HG03460 (cell line): ENCODE measurements at regions not wholly inside any gene's neighbourhood (a gene's known extent, or its start where the extent isn't known, plus 50 kb on each side); places are given as distances from the start of the nearest gene placed in this dataset.
"Not testable (repeated sequence)": the region's sequence is repeated elsewhere in the genome, so short reads cannot be mapped to it uniquely, and the experiment has no call there.

Experiments
- ATAC-seq: cut with Tn5 transposase; IDR thresholded peaks from one replicate; pipeline ENCODE4 v1.9.1; 2021; ENCODE audit not compliant: unreplicated experiment

- no peak for ATAC-seq
These were observed 237.0 kb upstream of the SEMA3C start for GRCh38 chr7:81155654-81156373.

GRCh38 chr7:81154565-81154964 lies 235.7 kb upstream of the SEMA3C start:
- no peak for ATAC-seq

- not testable (repeated sequence) for ATAC-seq
These were observed 234.1 kb upstream of the SEMA3C start for GRCh38 chr7:81152925-81153324.

- ATAC-seq, result no peak
These were observed 232.1 kb upstream of the SEMA3C start for GRCh38 chr7:81150951-81151361.

GRCh38 chr7:81143856-81144255 lies 225.0 kb upstream of the SEMA3C start:
- no peak for ATAC-seq

- ATAC-seq, result not testable (repeated sequence)
These were observed 222.7 kb upstream of the SEMA3C start for GRCh38 chr7:81141257-81142205.

GRCh38 chr7:81140775-81141174 lies 221.9 kb upstream of the SEMA3C start:
- no peak for ATAC-seq

GRCh38 chr7:81140252-81140651 lies 221.4 kb upstream of the SEMA3C start:
- no peak for ATAC-seq

- ATAC-seq, result no peak
These were observed 220.0 kb upstream of the SEMA3C start for GRCh38 chr7:81138870-81139269.

GRCh38 chr7:81135324-81135723 lies 216.5 kb upstream of the SEMA3C start:
- ATAC-seq, result no peak

- no peak for ATAC-seq
These were observed 209.2 kb upstream of the SEMA3C start for GRCh38 chr7:81128011-81128410.

- ATAC-seq, result no peak
These were observed 202.0 kb upstream of the SEMA3C start for GRCh38 chr7:81120803-81121202.

GRCh38 chr7:81120111-81120510 lies 201.3 kb upstream of the SEMA3C start:
- ATAC-seq, result no peak

GRCh38 chr7:81114633-81115032 lies 195.8 kb upstream of the SEMA3C start:
- ATAC-seq, result no peak

GRCh38 chr7:81112731-81113130 lies 193.9 kb upstream of the SEMA3C start:
- ATAC-seq, result no peak

- no peak for ATAC-seq
These were observed 193.1 kb upstream of the SEMA3C start for GRCh38 chr7:81111781-81112540.

GRCh38 chr7:81111358-81111757 lies 192.5 kb upstream of the SEMA3C start:
- no peak for ATAC-seq

- ATAC-seq, result no peak
These were observed 191.8 kb upstream of the SEMA3C start for GRCh38 chr7:81110673-81111072.

- ATAC-seq, result no peak
These were observed 179.4 kb upstream of the SEMA3C start for GRCh38 chr7:81098213-81098612.

- ATAC-seq, result no peak
These were observed 176.1 kb upstream of the SEMA3C start for GRCh38 chr7:81094952-81095351.

GRCh38 chr7:81081616-81082015 lies 162.8 kb upstream of the SEMA3C start:
- ATAC-seq, result no peak
